T-cell (primary cell): ENCODE measurements at regions not wholly inside any gene's neighbourhood (a gene's known extent, or its start where the extent isn't known, plus 50 kb on each side); places are given as distances from the start of the nearest gene placed in this dataset.

Source experiments
- ATAC-seq, 4 experiments: fragments of 200-7000 bp in 3 of 4; fragments of 150-1000 bp in 1 of 4; cut with Tn5 transposase; replicated peaks in 1 of 4; 1 replicate in 3 of 4; 2 replicates in 1 of 4; pipeline ENCODE4 v1.10.0; 2021; ENCODE audit warnings: moderate library complexity in 3 of 4, mild to moderate bottlenecking in 2 of 4, moderate number of reproducible peaks in 1 of 4
- CTCF ChIA-PET, 2 donors: fragments of 300-600 bp; sonication (Branson Sonifier 250); formaldehyde crosslinking; loops; one replicate each; lab custom pipeline; 2022; ENCODE audit warnings: antibody characterized with exemption in 2 of 2; lab: Charles Lee
- POLR2A ChIA-PET, 2 donors: fragments of 300-600 bp; sonication (Branson Sonifier 250); formaldehyde crosslinking; loops; one replicate each; lab custom pipeline; 2022; ENCODE audit warnings: antibody characterized with exemption in 2 of 2; lab: Charles Lee
- DNase-seq, 35 experiments: peaks; one replicate each; pipeline versions ENCODE4 v3.0.0 to v3.0.0-alpha.2; 2013 to 2023
- H3K27ac ChIP-seq: one replicate; pipeline ENCODE4 v1.5.1; 2013; ENCODE audit warnings: low read length
- H3K27me3 ChIP-seq, 2 experiments: replicated peaks in 1 of 2; 1 replicate in 1 of 2; 2 replicates in 1 of 2; pipeline versions ENCODE4 v1.6.1 to v1.7.0; 2013; ENCODE audit warnings: low read length in 1 of 2, mixed read lengths in 1 of 2; ENCODE audit not compliant: control insufficient read depth in 2 of 2, insufficient read depth in 2 of 2; ENCODE audit errors: extremely low read depth in 1 of 2
- H3K36me3 ChIP-seq, 2 donors: 1 replicate in 1 of 2; 2 replicates in 1 of 2; pipeline versions ENCODE4 v1.6.1 to v1.7.0; 2013; ENCODE audit warnings: low read length in 1 of 2; ENCODE audit not compliant: control insufficient read depth in 2 of 2, insufficient read depth in 1 of 2; ENCODE audit errors: extremely low read depth in 1 of 2
- H3K4me1 ChIP-seq, 2 experiments: 1 replicate in 1 of 2; 2 replicates in 1 of 2; pipeline versions ENCODE4 v1.6.1 to v1.7.0; 2013; ENCODE audit warnings: low read length in 2 of 2, mixed read lengths in 1 of 2; ENCODE audit not compliant: insufficient read depth in 2 of 2, control insufficient read depth in 1 of 2; ENCODE audit errors: extremely low read depth in 1 of 2
- H3K4me3 ChIP-seq, 2 donors: 1 replicate in 1 of 2; 2 replicates in 1 of 2; pipeline versions ENCODE4 v1.5.1 to v1.7.0; 2013; ENCODE audit warnings: mild to moderate bottlenecking in 2 of 2, low read length in 1 of 2, moderate library complexity in 1 of 2; ENCODE audit not compliant: control insufficient read depth in 1 of 2; ENCODE audit errors: extremely low read depth in 1 of 2
- H3K9me3 ChIP-seq: 2 replicates; pipeline ENCODE4 v1.7.0; 2013
- H3K27ac Mint-ChIP-seq, 2 donors: one replicate each; pipeline ENCODE4 v1.8.0; 2020 to 2021; ENCODE audit warnings: mild to moderate bottlenecking in 2 of 2, mixed read lengths in 2 of 2
- H3K27me3 Mint-ChIP-seq, 2 donors: one replicate each; pipeline ENCODE4 v1.8.0; 2021 to 2022; ENCODE audit warnings: mixed read lengths in 2 of 2
- H3K36me3 Mint-ChIP-seq: one replicate; pipeline ENCODE4 v1.8.0; 2021; ENCODE audit warnings: mixed read lengths
- H3K4me1 Mint-ChIP-seq, 3 donors: one replicate each; pipeline ENCODE4 v1.8.0; 2020 to 2022; ENCODE audit warnings: mixed read lengths in 3 of 3, mild to moderate bottlenecking in 1 of 3
- H3K4me3 Mint-ChIP-seq, 3 donors: one replicate each; pipeline ENCODE4 v1.8.0; 2020 to 2022; ENCODE audit warnings: mild to moderate bottlenecking in 3 of 3, mixed read lengths in 3 of 3, moderate library complexity in 3 of 3
- H3K9me3 Mint-ChIP-seq, 3 donors: one replicate each; pipeline ENCODE4 v1.8.0; 2020 to 2022; ENCODE audit warnings: mixed read lengths in 3 of 3
- WGBS: methylation state at CpG from one replicate; pipeline ENCODE4 v1.1.5; 2013; ENCODE audit warnings: missing lambda C conversion rate; ENCODE audit not compliant: insufficient coverage; 5-methylcytosine and 5-hydroxymethylcytosine counted together

- WGBS, result no CpG with 5 or more reads among the region's 2 CpGs
- Mint-ChIP-seq H3K4me3 (no peak overlapping the region), H3K36me3 (no peaks in the 10 kb centered on the region), H3K27me3 (peaks cover 26 to 32% of the 10 kb centered on the region in 2 donors), H3K4me1 (no peaks in the 10 kb centered on the region), H3K27ac (no peak overlapping the region), H3K9me3 (no peaks in the 10 kb centered on the region)
- Histone ChIP-seq H3K4me1 (peaks cover 0 to 2% of the 10 kb centered on the region in 2 experiments), H3K9me3 (no peaks in the 10 kb centered on the region), H3K27ac (no peak overlapping the region), H3K36me3 (no peaks in the 10 kb centered on the region), H3K27me3 (no peaks in the 10 kb centered on the region), H3K4me3 (no peak overlapping the region)
- DNase-seq (no peak), ATAC-seq (no peak)
- ChIA-PET POLR2A (interaction anchor here in 1 of 2 donors (0.6 kb wide), 1 partner anchor 58 kb away, joined by 3 read pairs; no protein-coding TSS in a partner anchor), CTCF (interaction anchor here (0.6 to 1.1 kb wide), 3 partner anchors 15 to 29 kb away, joined by 3 read pairs; no protein-coding TSS in a partner anchor)
Observed at GRCh38 chr11:123284454-123284853, 89.4 kb upstream of the CLMP start.

DNA sequence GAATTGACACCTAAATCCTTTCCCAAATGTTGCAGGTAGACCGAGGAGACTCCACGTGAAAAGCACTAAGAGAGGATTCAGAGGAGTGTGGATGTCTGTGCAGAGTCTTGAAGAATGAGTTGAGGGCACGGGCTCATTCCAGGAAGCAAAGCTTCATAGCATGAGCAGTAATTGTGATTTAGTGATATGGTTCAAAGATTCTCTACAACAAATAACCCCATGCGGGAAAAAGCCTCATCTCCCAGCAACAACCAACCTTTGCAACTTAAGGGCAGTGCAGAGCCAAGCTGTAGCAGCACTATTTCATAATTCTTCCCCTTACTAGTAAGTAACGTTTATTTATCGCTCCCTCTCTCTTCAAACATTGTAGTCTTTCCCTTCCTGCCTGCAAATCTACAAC lies 87.5 kb upstream of the CLMP start:
- H3K36me3 ChIP-seq, result no peaks in the 10 kb centered on the region
- H3K9me3 ChIP-seq, result no peaks in the 10 kb centered on the region
- no peak for ATAC-seq
- CTCF ChIA-PET, result interaction anchor here in 1 of 2 donors (0.5 kb wide), 1 partner anchor 228 kb away, joined by 5 read pairs; no protein-coding TSS in a partner anchor
- DNase-seq, result no peak
- Mint-ChIP-seq H3K4me1 (no peaks in the 10 kb centered on the region), H3K27me3 (peaks cover 23 to 27% of the 10 kb centered on the region in 2 donors), H3K9me3 (no peaks in the 10 kb centered on the region), H3K36me3 (no peaks in the 10 kb centered on the region), H3K27ac (no peak overlapping the region), H3K4me3 (no peak overlapping the region)
- 80% methylated on average over 1 of the region's 6 CpGs for WGBS
- H3K27ac ChIP-seq, result no peak overlapping the region
- H3K4me3 ChIP-seq, result no peak overlapping the region
- POLR2A ChIA-PET, result no interaction called here
- H3K4me1 ChIP-seq, result peaks cover 0 to 2% of the 10 kb centered on the region in 2 experiments
- H3K27me3 ChIP-seq, result no peaks in the 10 kb centered on the region

- CTCF ChIA-PET, result no interaction called here
Observed at GRCh38 chr11:123273616-123274015, 78.6 kb upstream of the CLMP start.

DNA sequence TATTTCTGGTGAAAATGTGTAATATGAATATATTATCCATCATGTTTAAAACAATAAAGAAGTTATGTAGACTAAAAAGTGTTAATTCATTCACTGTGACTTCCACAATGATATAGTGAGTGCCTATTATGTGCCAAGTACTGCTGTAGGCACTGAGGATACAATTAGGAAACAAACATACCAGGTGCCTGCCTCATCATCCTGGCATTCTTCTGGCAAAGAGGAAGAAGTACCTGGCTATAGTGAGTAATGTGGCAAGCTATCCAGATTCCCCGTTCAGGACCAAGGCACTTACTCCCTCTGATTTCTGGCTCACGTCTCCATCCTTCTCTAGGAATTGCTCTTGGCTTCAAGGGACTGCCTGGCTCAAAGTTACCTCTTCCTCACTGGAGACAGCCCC lies 77.5 kb upstream of the CLMP start:
- Mint-ChIP-seq H3K9me3 (no peaks in the 10 kb centered on the region), H3K27me3 (peaks cover 0 to 5% of the 10 kb centered on the region in 2 donors), H3K36me3 (no peaks in the 10 kb centered on the region), H3K27ac (no peak overlapping the region), H3K4me3 (no peak overlapping the region), H3K4me1 (peaks cover 0 to 3% (median 0%) of the 10 kb centered on the region in 3 donors)
- DNase-seq (no peak), ATAC-seq (no peak)
- H3K4me1 ChIP-seq, result no peaks in the 10 kb centered on the region
- H3K9me3 ChIP-seq, result no peaks in the 10 kb centered on the region
- no peaks in the 10 kb centered on the region for H3K27me3 ChIP-seq
- H3K4me3 ChIP-seq, result no peak overlapping the region
- 94% methylated on average over 2 of the region's 2 CpGs for WGBS
- H3K36me3 ChIP-seq, result no peaks in the 10 kb centered on the region
- no peak overlapping the region for H3K27ac ChIP-seq
- POLR2A ChIA-PET, result no interaction called here
- CTCF ChIA-PET, result no interaction called here

More at GRCh38 chr11:123273616-123274015, 78.6 kb upstream of the CLMP start:
- Histone ChIP-seq H3K4me1 (no peaks in the 10 kb centered on the region), H3K27ac (no peak overlapping the region), H3K36me3 (no peaks in the 10 kb centered on the region), H3K27me3 (no peaks in the 10 kb centered on the region), H3K4me3 (no peak overlapping the region), H3K9me3 (no peaks in the 10 kb centered on the region)
- WGBS, result no CpG with 5 or more reads among the region's 2 CpGs
- Mint-ChIP-seq H3K27me3 (peaks cover 0 to 2% of the 10 kb centered on the region in 2 donors), H3K36me3 (no peaks in the 10 kb centered on the region), H3K27ac (no peak overlapping the region), H3K4me3 (no peak overlapping the region), H3K4me1 (no peaks in the 10 kb centered on the region), H3K9me3 (no peaks in the 10 kb centered on the region)
- POLR2A ChIA-PET, result no interaction called here
- no peak for ATAC-seq
- no peak for DNase-seq

GRCh38 chr11:123268156-123268555 lies 73.1 kb upstream of the CLMP start:
- H3K27ac Mint-ChIP-seq, result no peak overlapping the region
- H3K36me3 Mint-ChIP-seq, result no peaks in the 10 kb centered on the region
- no peak for ATAC-seq
- H3K9me3 ChIP-seq, result no peaks in the 10 kb centered on the region
- DNase-seq, result no peak
- CTCF ChIA-PET, result no interaction called here
- no peak overlapping the region for H3K4me3 Mint-ChIP-seq
- H3K27me3 Mint-ChIP-seq, result peaks cover 12 to 17% of the 10 kb centered on the region in 2 donors
- H3K4me3 ChIP-seq, result no peak overlapping the region
- no peaks in the 10 kb centered on the region for H3K4me1 ChIP-seq
- no peaks in the 10 kb centered on the region for H3K36me3 ChIP-seq
- no peaks in the 10 kb centered on the region for H3K9me3 Mint-ChIP-seq
- POLR2A ChIA-PET, result no interaction called here
- no peak overlapping the region for H3K27ac ChIP-seq
- H3K4me1 Mint-ChIP-seq, result peaks cover 0 to 8% (median 8%) of the 10 kb centered on the region in 3 donors
- WGBS, result 100% methylated on average over 1 of the region's 6 CpGs
- peaks cover 0 to 9% of the 10 kb centered on the region in 2 experiments for H3K27me3 ChIP-seq

GRCh38 chr11:123265951-123266350 lies 70.9 kb upstream of the CLMP start:
- peaks cover 0 to 22% of the 10 kb centered on the region in 2 experiments for H3K27me3 ChIP-seq
- no peak overlapping the region for H3K4me3 ChIP-seq
- no peaks in the 10 kb centered on the region for H3K36me3 Mint-ChIP-seq
- H3K4me3 Mint-ChIP-seq, result no peak overlapping the region
- no peaks in the 10 kb centered on the region for H3K9me3 Mint-ChIP-seq
- no peaks in the 10 kb centered on the region for H3K36me3 ChIP-seq
- peaks cover 0 to 8% of the 10 kb centered on the region in 2 experiments for H3K4me1 ChIP-seq
- no peak overlapping the region for H3K27ac Mint-ChIP-seq
- ATAC-seq (no peak), DNase-seq (no peak)
- ChIA-PET CTCF (no interaction called here), POLR2A (no interaction called here)
- WGBS, result 80% methylated on average over 1 of the region's 3 CpGs
- peaks cover 4 to 14% (median 8%) of the 10 kb centered on the region in 3 donors for H3K4me1 Mint-ChIP-seq
- H3K27me3 Mint-ChIP-seq, result peaks cover 24 to 30% of the 10 kb centered on the region in 2 donors
- no peak overlapping the region for H3K27ac ChIP-seq
- H3K9me3 ChIP-seq, result no peaks in the 10 kb centered on the region
